GM20000 (cell line): ENCODE measurements at regions not wholly inside any gene's neighbourhood (a gene's known extent, or its start where the extent isn't known, plus 50 kb on each side); places are given as distances from the start of the nearest gene placed in this dataset.

ENCODE experiments used
- DNase-seq: peaks from one replicate; pipeline ENCODE4 v3.0.0; 2012; ENCODE audit warnings: low spot score
- CTCF ChIP-seq: IDR thresholded peaks from 2 replicates; pipeline ENCODE4 v1.5.1; 2012; ENCODE audit warnings: mild to moderate bottlenecking, control low read depth; ENCODE audit errors: extremely low read depth, missing control alignments

GRCh38 chr4:111982089-111982488 lies 163.2 kb upstream of the FAM241A start:
- no peak for TF ChIP-seq CTCF
- DNase-seq, result no peak

GRCh38 chr4:111984169-111984819 lies 161.0 kb upstream of the FAM241A start:
- TF ChIP-seq CTCF, result no peak
- DNase-seq, result no peak

GRCh38 chr4:111985426-111985825 lies 159.8 kb upstream of the FAM241A start:
- no peak for TF ChIP-seq CTCF
- no peak for DNase-seq

GRCh38 chr4:111986095-111986494 lies 159.2 kb upstream of the FAM241A start:
- DNase-seq, result no peak

GRCh38 chr4:111988514-111988913 lies 156.7 kb upstream of the FAM241A start:
- no peak for DNase-seq
- TF ChIP-seq CTCF, result no peak

More at GRCh38 chr4:111986095-111986494, 159.2 kb upstream of the FAM241A start:
- TF ChIP-seq CTCF, result no peak

GRCh38 chr4:111989817-111990216 lies 155.4 kb upstream of the FAM241A start:
- no peak for TF ChIP-seq CTCF
- DNase-seq, result no peak

- peak; percentile 39 for DNase-seq
- no peak for TF ChIP-seq CTCF
Observed at GRCh38 chr4:111991163-111991562, 154.1 kb upstream of the FAM241A start.
